ENCODE measurements at regions not wholly inside any gene's neighbourhood (a gene's known extent, or its start where the extent isn't known, plus 50 kb on each side); places are given as distances from the start of the nearest gene placed in this dataset.
"Not testable (repeated sequence)": the region's sequence is repeated elsewhere in the genome, so short reads cannot be mapped to it uniquely, and the experiment has no call there.

GRCh38 chr1:222000131-222000530 lies 258.2 kb upstream of the DUSP10 start:
- H3K27ac ChIP-seq (ENCODE audit: low read depth, low read length): no peak overlapping the region
- H3K79me2 ChIP-seq (ENCODE audit: insufficient read depth, low read length): no peaks in the 10 kb centered on the region
- no peak for TF ChIP-seq CTCF (IDR thresholded peaks at IDR 0.05; ENCODE audit: extremely low read depth, low read depth, low read length)
- H3K27me3 ChIP-seq (ENCODE audit: insufficient read depth, low read length): no peaks in the 10 kb centered on the region
- no peak overlapping the region for H3K4me3 ChIP-seq (ENCODE audit: insufficient read depth, low read length)
- H2AFZ ChIP-seq (ENCODE audit: low read length): no peak overlapping the region
- no peaks in the 10 kb centered on the region for H4K20me1 ChIP-seq (ENCODE audit: insufficient read depth, low read length)
- no peaks in the 10 kb centered on the region for H3K36me3 ChIP-seq (ENCODE audit: insufficient read depth, low read length)
- no peak overlapping the region for H3K4me2 ChIP-seq (ENCODE audit: insufficient read depth, low read length)
- no peak for DNase-seq (ENCODE audit: insufficient read length, low spot score, missing footprints)
- H3K4me1 ChIP-seq (ENCODE audit: insufficient read depth, low read length): peaks cover 17% of the 10 kb centered on the region
- no peaks in the 10 kb centered on the region for H3K9me3 ChIP-seq (ENCODE audit: low read depth, low read length)

DNA sequence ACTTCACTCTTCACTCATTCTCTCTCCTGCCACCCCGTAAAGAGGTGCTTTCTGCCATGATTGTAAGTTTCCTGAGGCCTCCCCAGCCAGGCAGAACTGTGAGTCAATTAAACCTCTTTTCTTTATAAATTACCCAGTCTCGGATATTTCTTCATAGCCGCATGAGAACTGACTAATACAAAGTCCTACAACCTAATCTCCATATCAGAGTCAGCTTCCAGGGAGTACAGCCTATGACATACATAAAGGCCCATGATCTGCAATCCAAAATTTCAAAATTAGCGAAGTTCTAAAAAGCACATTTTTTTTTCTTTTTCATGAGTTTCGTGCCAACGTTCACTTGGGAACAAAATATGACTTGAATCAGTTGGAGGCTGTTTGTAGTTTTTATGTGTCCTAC lies 256.9 kb upstream of the DUSP10 start:
- Histone ChIP-seq H3K36me3 (ENCODE audit: insufficient read depth, low read length) (no peaks in the 10 kb centered on the region), H3K27ac (ENCODE audit: low read depth, low read length) (peak overlapping the region; percentile 57), H3K27me3 (ENCODE audit: insufficient read depth, low read length) (no peaks in the 10 kb centered on the region), H3K4me2 (ENCODE audit: insufficient read depth, low read length) (no peak overlapping the region), H3K79me2 (ENCODE audit: insufficient read depth, low read length) (no peaks in the 10 kb centered on the region), H3K9me3 (ENCODE audit: low read depth, low read length) (no peaks in the 10 kb centered on the region), H4K20me1 (ENCODE audit: insufficient read depth, low read length) (no peaks in the 10 kb centered on the region), H2AFZ (ENCODE audit: low read length) (no peak overlapping the region), H3K4me1 (ENCODE audit: insufficient read depth, low read length) (peaks cover 29% of the 10 kb centered on the region), H3K4me3 (ENCODE audit: insufficient read depth, low read length) (no peak overlapping the region)
- TF ChIP-seq CTCF (IDR thresholded peaks at IDR 0.05; ENCODE audit: extremely low read depth, low read depth, low read length): no peak
- no peak for DNase-seq (ENCODE audit: insufficient read length, low spot score, missing footprints)

GRCh38 chr1:221998186-221998612 lies 256.3 kb upstream of the DUSP10 start:
- no peaks in the 10 kb centered on the region for H3K9me3 ChIP-seq (ENCODE audit: low read depth, low read length)
- no peaks in the 10 kb centered on the region for H3K36me3 ChIP-seq (ENCODE audit: insufficient read depth, low read length)
- TF ChIP-seq CTCF (IDR thresholded peaks at IDR 0.05; ENCODE audit: extremely low read depth, low read depth, low read length): no peak
- H3K27ac ChIP-seq (ENCODE audit: low read depth, low read length): peak overlapping the region; percentile 57
- H4K20me1 ChIP-seq (ENCODE audit: insufficient read depth, low read length): no peaks in the 10 kb centered on the region
- H3K4me1 ChIP-seq (ENCODE audit: insufficient read depth, low read length): peaks cover 34% of the 10 kb centered on the region
- no peak overlapping the region for H3K4me2 ChIP-seq (ENCODE audit: insufficient read depth, low read length)
- no peaks in the 10 kb centered on the region for H3K27me3 ChIP-seq (ENCODE audit: insufficient read depth, low read length)
- no peaks in the 10 kb centered on the region for H3K79me2 ChIP-seq (ENCODE audit: insufficient read depth, low read length)
- no peak for DNase-seq (ENCODE audit: insufficient read length, low spot score, missing footprints)
- no peak overlapping the region for H2AFZ ChIP-seq (ENCODE audit: low read length)
- H3K4me3 ChIP-seq (ENCODE audit: insufficient read depth, low read length): no peak overlapping the region

- H3K27ac ChIP-seq (ENCODE audit: low read depth, low read length): peak overlapping the region; percentile 57
- DNase-seq (ENCODE audit: insufficient read length, low spot score, missing footprints); H3K4me3 ChIP-seq (ENCODE audit: insufficient read depth, low read length); H4K20me1 ChIP-seq (ENCODE audit: insufficient read depth, low read length); H2AFZ ChIP-seq (ENCODE audit: low read length); H3K36me3 ChIP-seq (ENCODE audit: insufficient read depth, low read length); H3K9me3 ChIP-seq (ENCODE audit: low read depth, low read length); H3K27me3 ChIP-seq (ENCODE audit: insufficient read depth, low read length); H3K79me2 ChIP-seq (ENCODE audit: insufficient read depth, low read length); H3K4me2 ChIP-seq (ENCODE audit: insufficient read depth, low read length): not testable (repeated sequence)
- peaks cover 34% of the 10 kb centered on the region for H3K4me1 ChIP-seq (ENCODE audit: insufficient read depth, low read length)
Measured at GRCh38 chr1:221997012-221997411, 255.1 kb upstream of the DUSP10 start.
